HEK293 (cell line): ENCODE measurements at regions not wholly inside any gene's neighbourhood (a gene's known extent, or its start where the extent isn't known, plus 50 kb on each side); places are given as distances from the start of the nearest gene placed in this dataset.

Source experiments
- CTCF ChIA-PET: fragments of 350-600 bp; formaldehyde crosslinking; extraction: SDS; loops from one replicate; lab custom pipeline; 2021; ENCODE audit warnings: antibody characterized with exemption; lab: Yijun Ruan, JAX
- POLR2A ChIA-PET: fragments of 300-600 bp; formaldehyde crosslinking; extraction: SDS; loops from one replicate; lab custom pipeline; 2020; ENCODE audit warnings: antibody characterized with exemption, inconsistent platforms; lab: Yijun Ruan, JAX
- H3K27ac ChIP-seq: fragments of 200-500 bp; sonication (Bioruptor generic); 2 replicates; pipeline ENCODE4 v1.5.1; 2014; ENCODE audit warnings: low read depth, low read length, control low read depth, inconsistent platforms; ENCODE audit errors: extremely low read depth
- H3K36me3 ChIP-seq, 2 experiments: fragments of 200-500 bp in 1 of 2; sonication (Bioruptor generic) in 1 of 2; 1 replicate in 1 of 2; 2 replicates in 1 of 2; pipeline ENCODE4 v1.5.1; 2014 to 2017; ENCODE audit warnings: inconsistent platforms in 2 of 2, low read length in 2 of 2; ENCODE audit not compliant: control insufficient read depth in 2 of 2, insufficient read depth in 1 of 2
- H3K4me1 ChIP-seq: fragments of 200-500 bp; sonication (Bioruptor generic); 2 replicates; pipeline ENCODE4 v1.5.1; 2014; ENCODE audit warnings: mild to moderate bottlenecking, low read length, inconsistent platforms; ENCODE audit not compliant: control insufficient read depth, insufficient read depth
- H3K4me3 ChIP-seq: 2 replicates; pipeline ENCODE4 v1.5.1; 2011; ENCODE audit warnings: low read depth, mild to moderate bottlenecking, control low read depth, low read length, moderate library complexity
- H3K9me3 ChIP-seq: fragments of 200-500 bp; sonication (Bioruptor generic); 2 replicates; pipeline ENCODE4 v1.5.1; 2014; ENCODE audit warnings: low read depth, low read length, inconsistent platforms; ENCODE audit not compliant: control insufficient read depth, insufficient read depth
- CTCF ChIP-seq: fragments of 450-650 bp; formaldehyde crosslinking; IDR thresholded peaks from 2 replicates; pipeline ENCODE4 v1.5.1; 2016; ENCODE audit warnings: missing biosample characterization, missing genetic modification characterization
- FEZF1 ChIP-seq: fragments of 450-650 bp; formaldehyde crosslinking; IDR thresholded peaks from 2 replicates; pipeline ENCODE4 v1.5.1; 2016; ENCODE audit warnings: missing biosample characterization, missing genetic modification characterization
- KLF16 ChIP-seq: fragments of 450-650 bp; formaldehyde crosslinking; IDR thresholded peaks from 2 replicates; pipeline ENCODE4 v1.5.1; 2017; ENCODE audit warnings: missing biosample characterization, missing genetic modification characterization
- REST ChIP-seq: fragments of 450-650 bp; formaldehyde crosslinking; IDR thresholded peaks from 2 replicates; pipeline ENCODE4 v1.5.1; 2016; ENCODE audit warnings: missing biosample characterization, missing genetic modification characterization
- SALL2 ChIP-seq: fragments of 450-650 bp; formaldehyde crosslinking; IDR thresholded peaks from 2 replicates; pipeline ENCODE4 v1.5.0; 2017; ENCODE audit warnings: missing biosample characterization, mild to moderate bottlenecking, missing genetic modification characterization, borderline replicate concordance
- YY2 ChIP-seq: fragments of 450-650 bp; formaldehyde crosslinking; IDR thresholded peaks from 2 replicates; pipeline ENCODE4 v1.5.1; 2016; ENCODE audit warnings: missing biosample characterization, missing genetic modification characterization
- ZBTB20 ChIP-seq: fragments of 450-650 bp; formaldehyde crosslinking; IDR thresholded peaks from 2 replicates; pipeline ENCODE4 v1.5.1; 2016; ENCODE audit warnings: missing biosample characterization, missing genetic modification characterization
- ZFP41 ChIP-seq: fragments of 450-650 bp; formaldehyde crosslinking; IDR thresholded peaks from 2 replicates; pipeline ENCODE4 v1.5.1; 2016; ENCODE audit warnings: missing biosample characterization, missing genetic modification characterization, borderline replicate concordance
- ZNF10 ChIP-seq: fragments of 450-650 bp; formaldehyde crosslinking; IDR thresholded peaks from 2 replicates; pipeline ENCODE4 v1.5.1; 2017; ENCODE audit warnings: missing biosample characterization, missing genetic modification characterization
- ZNF239 ChIP-seq: fragments of 450-650 bp; formaldehyde crosslinking; IDR thresholded peaks from 2 replicates; pipeline ENCODE4 v1.5.1; 2016; ENCODE audit warnings: missing biosample characterization, missing genetic modification characterization
- ZNF24 ChIP-seq: fragments of 450-650 bp; formaldehyde crosslinking; IDR thresholded peaks from 2 replicates; pipeline ENCODE4 v1.5.1; 2016; ENCODE audit warnings: missing biosample characterization, missing genetic modification characterization
- ZNF341 ChIP-seq: fragments of 450-650 bp; formaldehyde crosslinking; IDR thresholded peaks from 2 replicates; pipeline ENCODE4; 2016; ENCODE audit warnings: low read depth, missing biosample characterization, missing genetic modification characterization
- ZNF423 ChIP-seq: fragments of 450-650 bp; formaldehyde crosslinking; IDR thresholded peaks from 2 replicates; pipeline ENCODE4 v1.5.1; 2016; ENCODE audit warnings: missing biosample characterization, missing genetic modification characterization
- ZNF623 ChIP-seq: fragments of 450-650 bp; formaldehyde crosslinking; IDR thresholded peaks from 2 replicates; pipeline ENCODE4 v1.5.1; 2016; ENCODE audit warnings: missing biosample characterization, missing genetic modification characterization
- ZNF629 ChIP-seq: fragments of 450-650 bp; formaldehyde crosslinking; IDR thresholded peaks from 2 replicates; pipeline ENCODE4 v1.5.1; 2017; ENCODE audit warnings: missing biosample characterization, missing genetic modification characterization
- ZNF701 ChIP-seq: fragments of 450-650 bp; formaldehyde crosslinking; IDR thresholded peaks from 2 replicates; pipeline ENCODE4 v1.5.1; 2016; ENCODE audit warnings: missing biosample characterization, missing genetic modification characterization
- TF ChIP-seq, protein P1 (sequence below): fragments of 450-650 bp; formaldehyde crosslinking; optimal IDR thresholded peaks from 2 replicates; pipeline ENCODE3; 2016; ENCODE audit warnings: missing biosample characterization, mild to moderate bottlenecking, missing genetic modification characterization
- TF ChIP-seq, protein P2 (sequence below): fragments of 450-650 bp; formaldehyde crosslinking; IDR thresholded peaks from 2 replicates; pipeline ENCODE4 v1.5.1; 2016; ENCODE audit warnings: missing biosample characterization, missing genetic modification characterization

- no peak overlapping the region for H3K27ac ChIP-seq
- TF ChIP-seq ZNF24 (tag by site-specific recombination) (no peak), ZNF239 (tag by site-specific recombination) (no peak), ZNF10 (tag by site-specific recombination) (no peak), ZFP41 (tag by site-specific recombination) (no peak), SALL2 (tag by site-specific recombination) (no peak), ZNF701 (tag by site-specific recombination) (no peak), KLF16 (tag by site-specific recombination) (no peak), FEZF1 (tag by site-specific recombination) (no peak), ZNF341 (tag by site-specific recombination) (no peak), ZNF623 (no peak), ZNF629 (tag by site-specific recombination) (no peak), ZBTB20 (no peak), CTCF (tag by site-specific recombination) (no peak)
- no peaks in the 10 kb centered on the region for H3K4me1 ChIP-seq
- H3K9me3 ChIP-seq: no peaks in the 10 kb centered on the region
- ChIA-PET CTCF (interaction anchor here (0.9 kb wide), 1 partner anchor 63 kb away, joined by 4 read pairs; no protein-coding TSS in a partner anchor), POLR2A (no interaction called here)
- H3K36me3 ChIP-seq: no peaks in the 10 kb centered on the region
- H3K4me3 ChIP-seq: no peak overlapping the region
Observed at GRCh38 chr2:150282771-150283371, 204.6 kb downstream of the RND3 start.

DNA sequence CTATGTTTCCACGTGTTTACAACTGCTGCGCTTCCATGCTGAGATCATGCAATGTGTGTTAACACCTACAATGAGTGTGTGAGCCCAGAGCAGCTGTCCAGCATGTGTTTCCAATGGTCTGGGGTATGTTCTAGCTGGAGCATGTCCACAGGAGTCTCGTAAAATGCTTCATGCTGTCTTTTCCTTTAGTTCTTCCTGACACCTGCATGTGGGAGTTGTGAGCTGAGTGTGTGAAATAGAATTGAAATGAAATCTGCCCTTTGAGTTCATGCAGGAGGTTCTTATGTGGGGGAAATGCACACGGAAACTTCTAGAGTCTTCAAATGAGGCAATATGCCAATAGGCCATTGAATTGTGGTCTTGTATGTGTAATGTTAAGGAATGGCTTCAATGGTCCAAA is 205.1 kb downstream of the RND3 start:
- no peaks in the 10 kb centered on the region for H3K36me3 ChIP-seq
- ChIA-PET POLR2A (no interaction called here), CTCF (interaction anchor here (0.7 to 0.9 kb wide), 2 partner anchors 63 to 95 kb away, joined by 3 to 4 read pairs; no protein-coding TSS in a partner anchor)
- no peaks in the 10 kb centered on the region; the same call in 1 of the 2 replicates for H3K9me3 ChIP-seq
- 0 out of 2 replicates have a peak, but pooled peaks have one; percentile 18 for TF ChIP-seq REST (tag by site-specific recombination)
- TF ChIP-seq, protein P1, sequence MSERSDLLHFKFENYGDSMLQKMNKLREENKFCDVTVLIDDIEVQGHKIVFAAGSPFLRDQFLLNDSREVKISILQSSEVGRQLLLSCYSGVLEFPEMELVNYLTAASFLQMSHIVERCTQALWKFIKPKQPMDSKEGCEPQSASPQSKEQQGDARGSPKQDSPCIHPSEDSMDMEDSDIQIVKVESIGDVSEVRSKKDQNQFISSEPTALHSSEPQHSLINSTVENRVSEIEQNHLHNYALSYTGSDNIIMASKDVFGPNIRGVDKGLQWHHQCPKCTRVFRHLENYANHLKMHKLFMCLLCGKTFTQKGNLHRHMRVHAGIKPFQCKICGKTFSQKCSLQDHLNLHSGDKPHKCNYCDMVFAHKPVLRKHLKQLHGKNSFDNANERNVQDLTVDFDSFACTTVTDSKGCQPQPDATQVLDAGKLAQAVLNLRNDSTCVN (tag by site-specific recombination): no peak
- H3K27ac ChIP-seq: no peak overlapping the region
- no peak overlapping the region for H3K4me3 ChIP-seq
- H3K4me1 ChIP-seq: no peaks in the 10 kb centered on the region

- Histone ChIP-seq H3K4me1 (no peaks in the 10 kb centered on the region), H3K9me3 (no peaks in the 10 kb centered on the region; the same call in 1 of the 2 replicates), H3K27ac (no peak overlapping the region)
- CTCF ChIA-PET: no interaction called here
- TF ChIP-seq, protein P2, sequence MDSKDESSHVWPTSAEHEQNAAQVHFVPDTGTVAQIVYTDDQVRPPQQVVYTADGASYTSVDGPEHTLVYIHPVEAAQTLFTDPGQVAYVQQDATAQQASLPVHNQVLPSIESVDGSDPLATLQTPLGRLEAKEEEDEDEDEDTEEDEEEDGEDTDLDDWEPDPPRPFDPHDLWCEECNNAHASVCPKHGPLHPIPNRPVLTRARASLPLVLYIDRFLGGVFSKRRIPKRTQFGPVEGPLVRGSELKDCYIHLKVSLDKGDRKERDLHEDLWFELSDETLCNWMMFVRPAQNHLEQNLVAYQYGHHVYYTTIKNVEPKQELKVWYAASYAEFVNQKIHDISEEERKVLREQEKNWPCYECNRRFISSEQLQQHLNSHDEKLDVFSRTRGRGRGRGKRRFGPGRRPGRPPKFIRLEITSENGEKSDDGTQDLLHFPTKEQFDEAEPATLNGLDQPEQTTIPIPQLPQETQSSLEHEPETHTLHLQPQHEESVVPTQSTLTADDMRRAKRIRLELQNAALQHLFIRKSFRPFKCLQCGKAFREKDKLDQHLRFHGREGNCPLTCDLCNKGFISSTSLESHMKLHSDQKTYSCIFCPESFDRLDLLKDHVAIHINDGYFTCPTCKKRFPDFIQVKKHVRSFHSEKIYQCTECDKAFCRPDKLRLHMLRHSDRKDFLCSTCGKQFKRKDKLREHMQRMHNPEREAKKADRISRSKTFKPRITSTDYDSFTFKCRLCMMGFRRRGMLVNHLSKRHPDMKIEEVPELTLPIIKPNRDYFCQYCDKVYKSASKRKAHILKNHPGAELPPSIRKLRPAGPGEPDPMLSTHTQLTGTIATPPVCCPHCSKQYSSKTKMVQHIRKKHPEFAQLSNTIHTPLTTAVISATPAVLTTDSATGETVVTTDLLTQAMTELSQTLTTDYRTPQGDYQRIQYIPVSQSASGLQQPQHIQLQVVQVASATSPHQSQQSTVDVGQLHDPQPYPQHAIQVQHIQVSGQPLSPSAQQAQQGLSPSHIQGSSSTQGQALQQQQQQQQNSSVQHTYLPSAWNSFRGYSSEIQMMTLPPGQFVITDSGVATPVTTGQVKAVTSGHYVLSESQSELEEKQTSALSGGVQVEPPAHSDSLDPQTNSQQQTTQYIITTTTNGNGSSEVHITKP (tag by site-specific recombination): no peak
- TF ChIP-seq YY2: no peak
- no peak for TF ChIP-seq ZNF423
- TF ChIP-seq, all 188 proteins: peak for 0
- Histone ChIP-seq H3K36me3 (no peaks in the 10 kb centered on the region), H3K4me3 (no peak overlapping the region)
- POLR2A ChIA-PET: no interaction called here
Observed at GRCh38 chr2:150280231-150280630, 207.2 kb downstream of the RND3 start.
